GM20000 (cell line): ENCODE measurements at regions not wholly inside any gene's neighbourhood (a gene's known extent, or its start where the extent isn't known, plus 50 kb on each side); places are given as distances from the start of the nearest gene placed in this dataset.

Source experiments
- DNase-seq: peaks from one replicate; pipeline ENCODE4 v3.0.0; 2012; ENCODE audit warnings: low spot score
- TF ChIP-seq, protein P1 (sequence below): IDR thresholded peaks from 2 replicates; pipeline ENCODE4 v1.5.1; 2012; ENCODE audit warnings: mild to moderate bottlenecking, control low read depth; ENCODE audit errors: extremely low read depth, missing control alignments

DNA sequence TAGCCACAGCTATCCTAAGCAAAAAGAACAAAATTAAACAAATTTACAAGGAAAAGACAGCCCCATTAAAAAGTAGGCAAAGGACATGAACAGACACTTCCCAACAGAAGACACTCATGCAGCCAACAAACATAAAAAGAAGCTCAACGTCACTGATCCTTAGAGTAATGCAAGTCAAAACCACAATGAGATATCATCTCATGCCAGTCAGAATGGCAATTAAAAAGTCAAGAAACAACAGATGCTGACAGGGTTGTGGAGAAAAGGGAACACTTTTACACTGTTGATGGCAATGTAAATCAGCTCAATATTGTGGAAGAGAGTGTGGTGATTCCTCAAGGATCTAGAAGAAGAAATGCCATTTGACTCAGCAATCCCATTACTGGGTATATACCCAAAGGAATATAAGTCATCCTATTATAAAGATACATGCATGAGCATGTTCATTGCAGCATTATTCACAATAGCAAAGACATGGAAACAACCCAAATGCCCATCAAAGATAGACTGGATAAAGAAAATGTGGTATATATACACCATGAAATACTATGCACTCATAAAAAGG lies 163.0 kb upstream of the TET2 start:
- TF ChIP-seq, protein P1, sequence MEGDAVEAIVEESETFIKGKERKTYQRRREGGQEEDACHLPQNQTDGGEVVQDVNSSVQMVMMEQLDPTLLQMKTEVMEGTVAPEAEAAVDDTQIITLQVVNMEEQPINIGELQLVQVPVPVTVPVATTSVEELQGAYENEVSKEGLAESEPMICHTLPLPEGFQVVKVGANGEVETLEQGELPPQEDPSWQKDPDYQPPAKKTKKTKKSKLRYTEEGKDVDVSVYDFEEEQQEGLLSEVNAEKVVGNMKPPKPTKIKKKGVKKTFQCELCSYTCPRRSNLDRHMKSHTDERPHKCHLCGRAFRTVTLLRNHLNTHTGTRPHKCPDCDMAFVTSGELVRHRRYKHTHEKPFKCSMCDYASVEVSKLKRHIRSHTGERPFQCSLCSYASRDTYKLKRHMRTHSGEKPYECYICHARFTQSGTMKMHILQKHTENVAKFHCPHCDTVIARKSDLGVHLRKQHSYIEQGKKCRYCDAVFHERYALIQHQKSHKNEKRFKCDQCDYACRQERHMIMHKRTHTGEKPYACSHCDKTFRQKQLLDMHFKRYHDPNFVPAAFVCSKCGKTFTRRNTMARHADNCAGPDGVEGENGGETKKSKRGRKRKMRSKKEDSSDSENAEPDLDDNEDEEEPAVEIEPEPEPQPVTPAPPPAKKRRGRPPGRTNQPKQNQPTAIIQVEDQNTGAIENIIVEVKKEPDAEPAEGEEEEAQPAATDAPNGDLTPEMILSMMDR: no peak
- no peak for DNase-seq

GRCh38 chr4:104986306-104986705 lies 160.4 kb upstream of the TET2 start:
- TF ChIP-seq, protein P1: no peak
- DNase-seq: no peak

DNA sequence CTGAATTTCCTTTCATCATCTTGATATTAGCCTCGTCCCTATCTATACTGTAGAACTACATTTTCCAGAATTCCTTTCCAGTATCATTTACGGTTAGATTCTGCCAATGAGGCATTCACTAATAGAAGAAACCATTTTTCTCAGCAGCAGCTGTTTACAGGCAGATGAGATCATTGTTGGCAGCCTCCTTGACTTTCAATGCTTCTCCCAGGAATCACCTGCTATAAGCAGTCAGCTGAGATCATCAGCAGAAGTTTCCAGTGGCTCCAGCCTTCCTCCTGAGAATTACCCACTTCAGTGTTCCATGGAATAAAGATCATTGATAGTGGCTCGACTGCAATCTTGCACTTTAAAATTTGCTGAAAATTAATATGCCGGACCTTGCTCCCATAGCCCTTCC lies 157.3 kb upstream of the TET2 start:
- TF ChIP-seq, protein P1: no peak
- DNase-seq: no peak

DNA sequence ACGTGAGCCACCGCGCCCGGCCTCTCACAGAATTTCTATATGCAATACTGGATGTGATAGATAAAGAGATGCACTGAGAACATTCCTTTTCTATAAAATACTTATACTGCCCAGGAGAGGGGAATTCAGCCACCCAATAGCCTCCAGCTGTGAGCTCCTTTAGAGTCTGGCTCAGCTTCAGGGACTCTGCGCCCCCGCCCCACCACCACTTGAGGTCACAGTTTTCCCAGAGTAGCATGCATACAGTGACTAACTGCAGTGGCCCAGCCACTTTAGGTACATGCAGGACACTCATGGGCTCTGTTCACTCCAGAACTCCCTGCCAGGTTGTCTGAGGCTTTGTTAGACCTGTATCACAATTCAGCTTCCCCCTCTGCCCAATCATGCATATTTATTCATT lies 144.4 kb upstream of the TET2 start:
- TF ChIP-seq, protein P1: no peak
- no peak for DNase-seq

DNA sequence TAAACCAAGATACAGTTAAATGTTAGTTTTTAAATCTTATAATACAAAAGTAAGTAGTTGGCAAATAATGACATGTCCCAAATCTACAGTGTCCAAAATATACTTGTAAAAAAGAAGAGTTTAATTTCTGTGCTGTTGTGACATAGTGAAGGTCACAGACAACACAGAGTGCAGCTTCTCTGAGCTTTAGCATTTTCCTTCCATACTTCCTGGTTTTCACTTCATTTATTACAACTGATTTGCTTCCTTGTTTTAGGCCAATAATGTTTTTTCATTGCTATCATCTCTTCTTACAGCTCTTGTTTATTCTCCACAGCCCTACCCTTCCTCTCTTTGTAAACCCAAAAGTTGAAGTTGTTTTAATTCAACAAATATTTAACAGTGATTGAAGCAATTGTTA lies 132.4 kb upstream of the TET2 start:
- TF ChIP-seq, protein P1: no peak
- no peak for DNase-seq

GRCh38 chr4:105014635-105015034 lies 132.0 kb upstream of the TET2 start:
- DNase-seq: no peak
- TF ChIP-seq, protein P1: no peak

GRCh38 chr4:105015750-105016149 lies 130.9 kb upstream of the TET2 start:
- TF ChIP-seq, protein P1: no peak

More at GRCh38 chr4:105015750-105016149, 130.9 kb upstream of the TET2 start:
- no peak for DNase-seq
